ENCODE measurements at regions not wholly inside any gene's neighbourhood (a gene's known extent, or its start where the extent isn't known, plus 50 kb on each side); places are given as distances from the start of the nearest gene placed in this dataset.
"Not testable (repeated sequence)": the region's sequence is repeated elsewhere in the genome, so short reads cannot be mapped to it uniquely, and the experiment has no call there.

- H3K4me1 Mint-ChIP-seq; POLR2A ChIA-PET; H3K36me3 ChIP-seq (ENCODE audit: insufficient read depth, low read length); H3K4me3 ChIP-seq (ENCODE audit: low read length); H3K36me3 Mint-ChIP-seq; H3K9me3 ChIP-seq (ENCODE audit: low read length); H3K9me3 Mint-ChIP-seq; H3K4me1 ChIP-seq (ENCODE audit: insufficient read depth, low read length); H3K27me3 Mint-ChIP-seq; CTCF ChIA-PET; H3K27ac Mint-ChIP-seq; DNase-seq; H3K4me3 Mint-ChIP-seq; H3K27me3 ChIP-seq (ENCODE audit: insufficient read depth, low read length, poor library complexity, severe bottlenecking); H3K27ac ChIP-seq (ENCODE audit: low read depth, low read length): not testable (repeated sequence)
Measured at GRCh38 chrX:146708866-146709265, 100.7 kb upstream of the CXorf51B start.

GRCh38 chrX:146754268-146754667 is 55.3 kb upstream of the CXorf51B start:
- Histone ChIP-seq H3K9me3 (ENCODE audit: low read length) (no peaks in the 10 kb centered on the region), H3K4me1 (ENCODE audit: insufficient read depth, low read length) (no peaks in the 10 kb centered on the region), H3K27ac (ENCODE audit: low read depth, low read length) (no peak overlapping the region), H3K36me3 (ENCODE audit: insufficient read depth, low read length) (no peaks in the 10 kb centered on the region), H3K4me3 (ENCODE audit: low read length) (no peak overlapping the region), H3K27me3 (ENCODE audit: insufficient read depth, low read length, poor library complexity, severe bottlenecking) (no peaks in the 10 kb centered on the region)
- no peak for DNase-seq
- peaks cover 0 to 7% (median 2%) of the 10 kb centered on the region in 5 donors for H3K9me3 Mint-ChIP-seq
- H3K4me1 Mint-ChIP-seq, result no peaks in the 10 kb centered on the region
- no peak overlapping the region for H3K27ac Mint-ChIP-seq
- H3K27me3 Mint-ChIP-seq, result peaks cover 0 to 3% of the 10 kb centered on the region in 2 donors
- H3K36me3 Mint-ChIP-seq, result no peaks in the 10 kb centered on the region
- no peak overlapping the region for H3K4me3 Mint-ChIP-seq
- ChIA-PET POLR2A (no interaction called here), CTCF (no interaction called here)

GRCh38 chrX:146755214-146755613 is 54.4 kb upstream of the CXorf51B start:
- H3K36me3 ChIP-seq (ENCODE audit: insufficient read depth, low read length), result no peaks in the 10 kb centered on the region
- no peak overlapping the region for H3K4me3 Mint-ChIP-seq
- POLR2A ChIA-PET, result no interaction called here
- no peaks in the 10 kb centered on the region for H3K4me1 Mint-ChIP-seq
- no peak overlapping the region for H3K27ac Mint-ChIP-seq
- H3K27me3 Mint-ChIP-seq, result peaks cover 0 to 3% of the 10 kb centered on the region in 2 donors
- DNase-seq, result no peak
- H3K9me3 ChIP-seq (ENCODE audit: low read length), result no peaks in the 10 kb centered on the region
- H3K36me3 Mint-ChIP-seq, result no peaks in the 10 kb centered on the region
- CTCF ChIA-PET, result no interaction called here
- peaks cover 0 to 9% (median 5%) of the 10 kb centered on the region in 5 donors for H3K9me3 Mint-ChIP-seq
- H3K4me3 ChIP-seq (ENCODE audit: low read length), result no peak overlapping the region
- H3K27me3 ChIP-seq (ENCODE audit: insufficient read depth, low read length, poor library complexity, severe bottlenecking), result no peaks in the 10 kb centered on the region
- no peak overlapping the region for H3K27ac ChIP-seq (ENCODE audit: low read depth, low read length)
- no peaks in the 10 kb centered on the region for H3K4me1 ChIP-seq (ENCODE audit: insufficient read depth, low read length)
